Fibroblast of the aortic adventitia (primary cell): ENCODE measurements at regions not wholly inside any gene's neighbourhood (a gene's known extent, or its start where the extent isn't known, plus 50 kb on each side); places are given as distances from the start of the nearest gene placed in this dataset.

Experiments used
- DNase-seq: peaks from one replicate; pipeline ENCODE4 v3.0.0-alpha.2; 2010; ENCODE audit warnings: low read depth
- H3K4me3 ChIP-seq: 2 replicates; pipeline ENCODE4 v1.5.1; 2011; ENCODE audit warnings: low read depth, mild to moderate bottlenecking, control low read depth, low read length, moderate library complexity
- TF ChIP-seq, protein P1 (sequence below): IDR thresholded peaks from 2 replicates; pipeline ENCODE4 v1.5.1; 2011; ENCODE audit warnings: mild to moderate bottlenecking, low read length, control low read depth, inconsistent platforms; ENCODE audit not compliant: insufficient read depth

- TF ChIP-seq, protein P1, sequence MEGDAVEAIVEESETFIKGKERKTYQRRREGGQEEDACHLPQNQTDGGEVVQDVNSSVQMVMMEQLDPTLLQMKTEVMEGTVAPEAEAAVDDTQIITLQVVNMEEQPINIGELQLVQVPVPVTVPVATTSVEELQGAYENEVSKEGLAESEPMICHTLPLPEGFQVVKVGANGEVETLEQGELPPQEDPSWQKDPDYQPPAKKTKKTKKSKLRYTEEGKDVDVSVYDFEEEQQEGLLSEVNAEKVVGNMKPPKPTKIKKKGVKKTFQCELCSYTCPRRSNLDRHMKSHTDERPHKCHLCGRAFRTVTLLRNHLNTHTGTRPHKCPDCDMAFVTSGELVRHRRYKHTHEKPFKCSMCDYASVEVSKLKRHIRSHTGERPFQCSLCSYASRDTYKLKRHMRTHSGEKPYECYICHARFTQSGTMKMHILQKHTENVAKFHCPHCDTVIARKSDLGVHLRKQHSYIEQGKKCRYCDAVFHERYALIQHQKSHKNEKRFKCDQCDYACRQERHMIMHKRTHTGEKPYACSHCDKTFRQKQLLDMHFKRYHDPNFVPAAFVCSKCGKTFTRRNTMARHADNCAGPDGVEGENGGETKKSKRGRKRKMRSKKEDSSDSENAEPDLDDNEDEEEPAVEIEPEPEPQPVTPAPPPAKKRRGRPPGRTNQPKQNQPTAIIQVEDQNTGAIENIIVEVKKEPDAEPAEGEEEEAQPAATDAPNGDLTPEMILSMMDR = no peak
- DNase-seq = no peak
- no peak overlapping the region for H3K4me3 ChIP-seq
These were observed 948.2 kb upstream of the FAM98A start for GRCh38 chr2:34547340-34547739.

DNA sequence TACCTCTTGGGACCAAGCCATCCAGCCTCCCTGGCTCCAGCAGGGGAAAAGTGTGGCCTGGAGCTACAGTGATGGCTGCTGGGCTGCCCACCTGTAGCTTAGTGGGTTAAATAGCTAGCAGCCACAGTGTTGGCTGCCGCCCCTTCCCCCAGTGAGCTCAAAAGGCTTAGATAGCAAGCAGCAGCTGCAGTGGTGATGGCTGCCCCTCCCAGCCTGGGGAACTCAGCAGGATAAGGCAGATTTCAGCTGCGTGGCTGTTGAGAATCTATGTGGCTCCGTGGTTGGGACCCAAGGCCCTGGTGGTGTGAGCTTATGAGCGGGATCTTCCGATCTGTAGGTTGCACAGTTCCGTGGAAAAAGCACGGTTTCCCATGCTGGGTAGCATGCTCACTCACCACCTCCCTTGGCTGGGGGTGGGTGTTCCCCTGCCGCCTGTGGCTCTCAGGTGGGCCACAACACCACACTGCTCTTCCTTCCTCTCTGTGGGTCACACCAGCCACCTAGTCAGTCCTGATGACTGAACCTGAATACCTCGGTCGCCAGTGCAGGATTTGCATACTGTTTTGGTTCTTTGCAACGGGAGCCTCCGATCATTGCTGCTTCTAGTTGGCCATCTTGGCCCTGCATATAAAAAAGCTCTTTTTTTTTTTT lies 946.5 kb upstream of the FAM98A start:
- TF ChIP-seq, protein P1 = no peak
- no peak for DNase-seq
- H3K4me3 ChIP-seq = no peak overlapping the region

- no peak overlapping the region for H3K4me3 ChIP-seq
- no peak for DNase-seq
- TF ChIP-seq, protein P1 = no peak
These were observed 935.7 kb upstream of the FAM98A start for GRCh38 chr2:34534761-34535160.

- H3K4me3 ChIP-seq = no peak overlapping the region
- TF ChIP-seq, protein P1 = no peak
- DNase-seq = no peak
These were observed 935.2 kb upstream of the FAM98A start for GRCh38 chr2:34534341-34534740.

GRCh38 chr2:34533585-34534183 lies 934.6 kb upstream of the FAM98A start:
- TF ChIP-seq, protein P1 = no peak
- H3K4me3 ChIP-seq = no peak overlapping the region
- no peak for DNase-seq

GRCh38 chr2:34529965-34530364 lies 930.9 kb upstream of the FAM98A start:
- no peak overlapping the region for H3K4me3 ChIP-seq
- TF ChIP-seq, protein P1 = no peak
- DNase-seq = no peak
